A172 (cell line): ENCODE measurements at regions not wholly inside any gene's neighbourhood (a gene's known extent, or its start where the extent isn't known, plus 50 kb on each side); places are given as distances from the start of the nearest gene placed in this dataset.
A peak's percentile ranks its signal among the peaks of the same experiment; 100 is the strongest.
"Not testable (repeated sequence)": the region's sequence is repeated elsewhere in the genome, so short reads cannot be mapped to it uniquely, and the experiment has no call there.

Experiments
- DNase-seq: peaks from one replicate; pipeline ENCODE4 v3.0.0-alpha.2; 2015; ENCODE audit warnings: low spot score

DNA sequence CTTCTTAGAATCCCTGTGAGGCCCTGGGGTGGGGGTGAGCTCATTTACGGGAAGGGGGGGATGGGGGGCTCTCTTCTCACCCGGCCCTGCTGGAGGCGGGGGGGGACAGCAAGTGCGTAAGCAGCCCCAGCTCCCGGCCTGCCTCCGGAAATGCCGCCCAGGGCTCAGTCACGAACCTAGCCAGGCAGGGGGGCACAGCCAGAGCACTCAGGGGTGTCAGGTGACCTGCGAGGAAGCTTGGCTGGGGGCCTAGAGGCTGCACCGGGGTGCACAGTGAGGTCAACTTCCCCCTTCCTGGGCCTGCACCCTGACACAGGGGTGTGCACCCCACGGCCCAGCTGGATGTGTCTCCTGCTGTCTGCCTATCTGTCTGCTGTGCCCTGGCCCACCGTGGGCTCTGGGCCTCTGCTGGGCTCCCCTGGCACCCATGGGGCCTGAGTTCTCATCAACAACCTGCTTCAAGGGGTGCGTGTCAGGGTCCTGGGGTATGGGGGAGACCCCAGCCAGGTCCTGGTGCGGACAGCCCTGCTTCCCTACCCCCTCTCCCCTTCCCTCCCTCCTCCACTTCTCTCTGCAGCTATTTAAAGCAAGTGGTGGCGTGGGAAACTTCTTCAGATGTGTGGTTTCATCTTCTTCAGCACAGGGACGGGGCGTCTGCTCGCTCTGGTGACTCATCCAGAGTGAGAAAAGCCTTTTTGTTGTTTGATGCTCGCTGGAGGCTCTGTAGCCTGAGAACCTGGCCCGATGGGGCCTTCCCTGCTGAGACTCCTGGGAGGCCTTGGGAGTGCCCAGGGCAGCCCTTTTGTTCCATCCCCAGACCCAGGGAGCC is 92.5 kb upstream of the RUNX3 start:
- DNase-seq = peak; percentile 95

DNA sequence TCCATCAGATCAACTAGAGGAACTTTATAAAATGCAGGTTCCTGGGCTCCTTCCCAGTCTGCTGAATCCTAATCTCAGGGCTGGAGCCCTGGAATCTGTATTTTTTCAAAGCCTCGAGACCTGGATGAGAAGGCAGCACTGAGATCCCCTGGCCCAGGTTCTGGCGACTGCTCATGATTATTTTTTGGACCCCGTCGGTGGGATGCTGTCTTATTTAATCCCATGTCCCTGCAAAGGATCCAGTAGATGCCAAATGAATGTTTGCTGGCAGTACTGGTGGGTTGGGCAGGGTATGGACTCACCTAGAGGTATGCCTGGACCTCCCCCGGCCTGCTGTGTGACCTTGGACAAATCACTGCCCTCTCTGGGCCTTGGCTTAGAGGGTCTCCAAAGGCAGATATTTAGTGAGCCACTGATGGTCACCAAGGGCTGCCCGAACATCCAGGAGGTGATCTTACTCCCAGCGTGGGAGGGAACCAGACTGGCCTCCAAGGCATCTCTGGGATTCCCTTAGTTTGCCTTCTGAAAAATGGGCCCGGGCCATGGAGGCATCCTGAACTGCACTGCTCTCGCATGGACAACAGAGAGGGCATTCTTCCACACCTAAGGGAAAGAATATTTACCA is 91.6 kb upstream of the RUNX3 start:
- no peak for DNase-seq

DNA sequence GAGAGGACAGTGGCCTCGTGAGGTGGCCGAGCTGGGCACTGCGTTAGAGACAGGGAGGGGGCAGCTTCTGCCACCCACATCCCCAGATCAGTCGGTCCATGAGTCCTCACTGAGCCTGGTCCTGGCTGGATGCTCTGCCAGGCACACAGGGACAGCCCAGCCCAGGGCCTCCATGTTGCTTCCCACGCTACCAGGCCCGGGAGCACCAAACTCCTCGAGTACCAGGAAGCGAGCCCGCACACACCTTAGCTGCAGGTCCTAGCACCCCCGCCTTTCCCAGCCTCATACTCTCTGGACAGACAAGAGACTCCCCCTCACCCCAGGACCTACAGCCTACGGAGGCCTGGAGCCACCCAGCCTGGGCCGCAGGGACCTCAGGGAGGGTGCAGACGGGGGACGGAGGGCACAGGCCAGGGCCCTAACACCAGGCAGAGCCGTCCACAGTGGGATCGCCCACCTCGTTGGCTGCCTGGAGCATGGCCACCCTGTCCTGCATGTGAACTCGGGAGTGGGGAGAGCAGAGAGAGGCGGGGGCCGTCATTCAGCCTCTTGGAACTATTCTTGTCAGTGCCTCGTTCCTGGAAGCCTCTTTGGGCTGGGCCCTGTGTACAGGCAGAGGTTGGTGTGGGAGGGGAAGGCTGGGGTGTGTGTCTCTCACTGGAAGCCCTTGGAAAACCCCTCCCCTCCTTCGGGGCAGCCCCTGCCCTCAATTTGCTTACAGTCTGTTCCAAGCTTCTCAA is 90.9 kb upstream of the RUNX3 start:
- no peak for DNase-seq

DNA sequence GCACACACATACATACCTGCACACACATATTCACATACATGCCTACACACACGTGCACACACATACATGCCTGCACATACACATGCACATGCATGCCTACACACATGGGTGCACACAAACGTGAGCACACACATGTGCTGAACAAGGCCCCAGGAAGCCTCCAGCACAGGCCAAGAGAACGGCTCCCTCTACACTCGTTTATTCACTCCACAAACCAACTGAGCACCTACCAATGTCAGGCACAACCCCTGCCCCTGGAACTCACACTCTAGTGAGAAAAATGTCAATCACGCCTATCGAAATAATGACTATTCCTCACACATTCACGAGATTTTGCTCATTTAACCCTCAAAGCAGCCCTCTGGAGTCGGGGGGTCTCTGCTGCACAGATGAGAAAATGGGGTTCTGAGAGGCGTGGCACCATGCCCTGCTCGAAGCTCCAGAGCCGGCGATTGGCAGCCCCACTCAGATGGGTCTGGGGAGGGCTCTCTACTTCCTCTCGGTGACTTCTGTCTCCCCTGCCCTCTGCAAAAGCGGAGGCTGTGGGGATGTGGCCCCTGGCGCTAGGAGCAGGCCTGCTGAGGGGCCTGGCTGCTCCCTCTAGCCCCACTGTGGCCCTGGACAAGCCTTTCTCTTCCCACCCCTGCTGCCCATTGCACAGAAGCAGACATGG is 90.2 kb upstream of the RUNX3 start:
- DNase-seq = no peak

DNA sequence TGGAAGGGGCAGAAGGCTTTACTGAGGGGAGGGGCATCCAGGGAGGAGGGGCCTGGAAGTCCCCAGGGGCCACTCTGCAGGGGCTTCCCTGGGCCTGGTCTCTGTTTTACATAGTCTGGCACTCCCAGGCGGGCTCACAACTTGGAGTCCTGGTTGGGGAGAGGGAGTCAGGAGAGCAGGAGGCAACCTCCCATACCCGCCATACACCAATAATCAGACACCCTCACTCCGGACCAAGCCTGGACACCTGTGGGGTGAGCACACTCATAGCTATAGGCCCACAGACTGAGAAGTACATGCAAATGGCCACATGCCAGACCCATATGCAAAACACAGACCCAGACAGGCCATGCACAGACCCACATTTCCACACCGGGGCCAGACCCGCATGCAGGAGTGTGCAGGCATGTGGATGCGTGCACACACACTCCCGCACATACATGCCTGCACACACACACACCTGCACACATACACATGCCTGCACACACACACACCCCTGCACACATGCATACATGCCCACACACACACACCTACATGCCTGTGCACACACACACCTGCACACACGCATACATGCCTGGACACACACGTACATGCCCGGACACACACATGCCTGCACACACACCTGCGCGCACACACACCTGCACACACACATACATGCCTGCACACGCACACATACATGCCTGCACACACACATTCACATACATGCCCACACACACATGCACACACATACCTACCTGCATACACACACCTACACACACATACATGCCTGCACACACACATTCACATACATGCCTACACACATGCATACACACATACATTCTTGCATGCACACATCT is 89.5 kb upstream of the RUNX3 start:
- DNase-seq = no peak

DNA sequence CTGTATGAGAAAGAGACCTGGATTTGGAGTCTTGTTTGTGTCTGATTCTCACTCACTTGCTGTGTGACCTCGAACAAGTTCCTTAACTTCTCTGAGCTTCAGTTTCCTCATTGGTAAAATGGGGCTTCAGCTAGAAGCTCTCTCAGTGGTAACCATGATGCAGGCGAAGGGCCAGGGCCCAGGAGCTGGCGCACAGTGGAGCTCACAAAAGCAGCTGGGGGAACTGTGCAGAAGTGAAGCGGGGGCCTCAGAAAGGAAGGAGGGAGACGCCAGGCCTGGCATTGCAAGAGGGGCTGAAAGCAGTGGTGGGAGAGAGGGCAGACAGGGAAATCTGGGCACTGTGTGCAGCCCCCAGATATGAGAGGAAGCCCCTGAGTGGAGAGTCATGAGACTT is 88.9 kb upstream of the RUNX3 start:
- DNase-seq = no peak

DNA sequence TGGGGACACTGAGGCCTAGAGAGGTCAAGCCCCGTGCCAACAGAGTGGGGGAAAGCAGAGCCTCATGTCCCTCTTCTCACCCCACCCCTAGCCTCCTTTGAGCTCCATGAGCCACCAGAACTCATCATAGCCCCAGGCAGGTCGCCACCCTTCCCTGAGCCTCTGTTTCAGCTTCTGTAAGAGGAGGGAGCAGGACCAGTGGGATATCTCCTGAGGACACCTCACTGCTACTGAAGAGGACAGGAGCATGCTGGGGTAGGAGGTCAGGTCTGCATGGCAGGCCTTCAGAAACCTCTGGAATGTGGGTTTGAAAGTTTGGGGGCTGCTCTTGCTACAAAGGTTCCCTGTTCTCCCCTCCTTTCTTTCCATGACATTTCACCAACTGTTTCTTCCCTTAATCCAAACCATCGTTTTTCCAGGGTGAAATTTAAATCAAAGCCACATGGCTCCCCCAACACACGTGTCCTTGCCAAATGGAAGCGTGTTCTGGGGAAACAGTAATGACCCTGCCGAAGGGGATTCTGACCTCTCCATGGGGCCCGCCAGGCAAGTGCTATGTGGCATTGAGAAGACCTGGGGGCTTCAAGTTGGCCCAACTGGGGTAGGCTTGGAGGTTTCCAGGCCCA is 88.1 kb upstream of the RUNX3 start:
- no peak for DNase-seq

DNA sequence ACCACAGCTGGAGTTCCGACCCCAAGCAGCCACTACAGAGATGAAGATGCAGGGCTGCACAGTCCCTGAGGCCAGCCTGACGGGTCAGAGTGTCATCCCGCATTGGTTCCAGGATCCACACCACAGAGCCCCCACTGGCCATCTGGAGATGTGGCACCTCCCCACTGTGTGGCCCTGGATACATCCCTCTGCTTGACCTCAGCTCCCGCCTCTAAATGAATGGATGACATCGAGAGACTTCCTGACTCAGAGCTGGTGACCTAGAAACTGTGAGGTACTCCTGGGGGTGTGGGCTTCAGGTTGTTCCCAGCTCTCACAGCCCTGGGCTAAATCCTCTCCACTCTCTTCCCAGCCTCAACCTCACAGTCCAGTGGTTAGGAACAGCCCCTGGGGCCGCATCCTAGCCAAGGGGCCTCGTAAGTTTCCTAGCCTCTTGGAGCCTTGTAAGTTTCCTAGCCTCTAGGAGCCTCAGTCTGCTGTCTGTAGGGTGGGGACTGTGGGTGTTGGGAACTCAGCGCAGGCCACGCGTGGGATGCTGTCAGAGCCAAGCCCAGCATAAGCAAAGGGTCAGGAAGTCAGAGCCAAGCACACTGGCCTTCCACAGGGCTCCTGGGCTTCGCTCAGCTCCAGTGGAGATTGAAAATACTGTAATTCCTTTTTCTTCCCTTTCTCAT is 87.5 kb upstream of the RUNX3 start:
- peak; percentile 50 for DNase-seq

DNA sequence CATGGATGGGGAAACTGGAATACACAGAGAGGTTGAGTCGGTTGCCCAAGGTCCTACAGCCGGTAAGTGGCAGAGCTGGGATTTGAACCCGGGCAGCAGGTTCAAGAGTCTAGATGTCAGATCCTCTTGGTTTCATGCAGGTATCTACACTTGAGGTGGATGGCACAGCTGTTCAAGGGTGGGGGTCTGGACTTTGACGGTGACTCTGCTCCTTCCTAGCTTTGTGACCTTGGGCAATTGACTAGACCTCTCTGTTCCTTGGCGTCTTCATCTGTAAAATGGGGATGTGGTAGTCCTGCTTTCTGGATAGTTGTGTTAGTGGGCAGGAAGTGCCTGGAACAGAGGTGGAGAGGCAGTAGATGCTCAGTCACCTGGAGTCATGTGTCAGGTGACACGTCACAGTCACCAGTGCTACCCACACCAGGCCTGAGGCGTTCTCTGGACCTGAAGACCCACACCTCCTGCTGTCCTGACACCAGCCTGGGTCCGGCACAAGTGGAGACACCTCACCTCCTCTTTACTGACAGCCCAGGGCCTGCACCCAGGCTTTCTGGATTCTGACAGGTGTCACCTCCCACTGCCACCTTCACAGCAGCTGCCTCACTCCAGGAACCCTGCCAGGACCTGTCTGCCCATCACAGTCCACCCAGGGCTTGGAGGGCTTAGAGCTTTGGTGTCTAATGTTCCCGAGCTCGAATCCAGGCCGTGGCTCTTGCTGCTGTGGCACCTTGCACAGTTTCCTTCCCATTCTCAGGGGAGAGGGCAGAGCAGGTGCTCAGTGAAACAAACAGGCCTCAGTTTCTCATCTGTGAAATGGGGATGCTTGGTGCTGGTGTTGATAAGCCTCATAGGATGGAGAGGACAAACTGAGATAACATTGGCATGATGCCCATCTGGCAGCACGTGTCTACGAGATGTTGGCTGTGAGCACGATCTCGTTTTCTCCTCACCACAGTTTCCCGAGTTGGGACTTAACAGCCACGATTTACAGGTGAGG is 83.2 kb upstream of the RUNX3 start:
- DNase-seq = no peak

DNA sequence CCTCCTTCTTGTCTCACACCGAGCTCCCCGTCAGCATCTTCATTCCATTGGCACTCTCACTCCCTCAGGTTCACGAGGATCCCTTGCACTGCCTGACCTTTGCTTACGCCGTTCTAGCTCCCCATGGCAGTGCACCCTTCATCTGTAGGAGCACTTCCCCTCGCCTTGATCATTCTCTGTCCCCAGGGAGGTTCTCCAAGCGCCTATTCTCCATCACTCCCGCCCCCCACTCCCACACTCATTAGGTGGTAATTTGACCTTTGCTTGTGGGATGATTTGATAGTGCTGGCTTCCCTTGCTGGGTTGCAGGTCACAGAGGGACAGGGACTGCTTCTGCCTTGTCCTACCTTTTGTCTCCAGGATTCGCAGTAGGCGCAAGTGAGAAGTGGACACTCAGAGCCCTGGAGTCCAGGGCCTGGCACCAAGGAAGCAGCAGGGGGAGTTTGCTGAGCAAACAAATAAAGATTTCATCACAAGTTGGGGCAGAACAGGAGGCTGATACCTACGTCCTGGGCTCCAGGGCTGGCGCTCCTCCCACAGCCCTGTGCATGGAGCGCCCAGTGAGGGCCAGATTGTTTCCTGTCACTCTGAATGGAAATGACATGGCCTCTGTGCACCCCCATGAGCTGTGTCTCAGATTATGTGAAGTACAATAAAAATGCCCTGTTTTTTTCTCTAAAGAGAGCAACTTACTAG is 82.0 kb upstream of the RUNX3 start:
- no peak for DNase-seq

DNA sequence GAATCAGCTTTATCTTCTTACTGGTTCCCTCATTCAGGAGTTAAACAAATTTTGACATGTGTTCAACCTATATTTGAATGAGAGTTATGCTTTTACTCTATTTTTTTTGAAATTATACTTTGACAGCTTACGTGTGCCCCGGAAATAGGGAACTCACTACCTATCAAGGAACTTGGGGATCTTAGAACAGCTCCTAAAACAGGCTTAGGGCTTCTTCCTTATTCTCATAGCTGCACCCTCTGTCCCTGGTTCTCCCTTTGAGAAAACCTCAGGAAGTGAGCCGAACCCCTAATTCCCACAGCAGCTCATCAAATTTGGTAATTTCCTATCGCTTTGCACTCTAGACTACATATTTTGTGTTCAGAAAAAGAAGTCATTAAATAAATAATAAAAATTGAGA is 81.2 kb upstream of the RUNX3 start:
- no peak for DNase-seq

DNA sequence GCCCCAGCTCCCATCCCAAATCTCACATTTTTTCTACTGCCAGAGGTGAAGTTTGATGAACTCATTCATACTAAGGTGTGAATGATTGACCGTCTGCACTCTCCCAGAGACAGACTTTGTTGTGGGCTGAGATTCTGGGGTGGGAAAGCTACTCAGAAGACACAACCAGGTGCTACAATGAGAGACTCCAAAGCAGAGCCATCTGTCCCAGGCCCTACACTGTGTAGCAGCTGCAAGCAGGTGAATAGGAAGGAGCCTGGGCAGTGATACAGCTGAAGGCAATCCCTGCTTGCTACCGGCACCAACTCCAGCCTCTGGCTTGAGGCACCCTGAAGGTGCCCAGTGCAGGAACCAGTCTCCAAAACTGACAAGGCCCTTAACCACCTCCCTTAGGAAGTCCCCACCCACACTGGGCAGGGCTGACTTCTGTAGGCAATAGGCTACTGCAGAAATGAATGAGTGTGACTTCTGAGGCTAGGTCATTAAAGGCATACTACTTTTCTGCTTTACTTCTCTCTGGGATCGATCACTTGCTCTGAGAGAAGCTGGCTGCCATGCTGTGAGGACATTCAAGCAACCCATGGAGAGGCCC is 79.7 kb upstream of the RUNX3 start:
- DNase-seq = no peak

DNA sequence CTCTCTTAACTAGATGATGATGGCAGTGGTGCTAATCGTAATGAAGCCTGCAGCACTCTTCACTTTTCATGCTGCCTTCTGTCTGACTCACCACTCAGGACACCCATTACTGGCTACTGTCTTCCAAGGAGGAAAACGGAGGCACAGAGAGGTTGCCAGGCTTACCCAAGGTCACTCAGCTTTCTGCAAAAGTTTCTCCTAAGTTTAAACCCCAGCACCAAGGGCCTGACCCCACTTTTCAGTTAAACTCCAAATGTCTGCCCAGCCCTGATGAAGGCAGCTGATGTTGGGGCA is 78.1 kb upstream of the RUNX3 start:
- DNase-seq = no peak

DNA sequence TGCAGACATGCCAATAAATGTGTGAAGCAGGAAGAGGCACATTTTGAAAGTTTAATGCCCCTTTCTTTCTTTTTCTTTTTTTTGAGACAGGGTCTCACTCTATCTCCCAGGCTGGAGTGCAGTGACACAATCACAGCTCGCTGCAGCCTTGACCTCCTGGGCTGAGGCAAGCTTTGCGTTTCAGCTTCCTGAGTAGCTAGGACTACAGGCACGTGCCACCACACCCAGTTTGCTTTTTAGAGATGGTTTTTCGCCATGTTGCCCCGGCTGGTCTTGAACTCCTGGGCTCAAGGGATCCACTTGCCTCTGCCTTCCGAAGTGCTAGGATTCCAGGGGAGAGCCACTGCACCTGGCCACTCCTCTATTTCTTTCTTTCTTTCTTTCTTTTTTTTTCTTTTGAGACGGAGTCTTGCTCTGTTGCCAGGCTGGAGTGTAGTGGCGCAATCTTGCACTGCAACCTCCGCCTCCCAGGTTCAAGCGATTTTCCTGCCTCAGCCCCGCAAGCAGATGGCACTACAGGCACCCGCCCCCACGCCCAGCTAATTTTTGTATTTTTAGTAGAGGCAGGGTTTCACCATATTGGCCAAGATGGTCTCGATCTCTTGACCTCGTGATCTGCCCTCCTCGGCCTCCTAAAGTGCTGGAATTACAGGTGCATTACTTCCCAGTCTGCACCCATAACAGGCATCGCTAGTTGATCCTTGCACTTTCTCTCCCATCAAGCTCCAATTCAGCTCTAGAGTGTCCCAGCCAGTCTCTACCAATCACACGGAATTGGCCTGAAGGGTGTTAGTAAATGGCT is 77.5 kb upstream of the RUNX3 start:
- not testable (repeated sequence) for DNase-seq

DNA sequence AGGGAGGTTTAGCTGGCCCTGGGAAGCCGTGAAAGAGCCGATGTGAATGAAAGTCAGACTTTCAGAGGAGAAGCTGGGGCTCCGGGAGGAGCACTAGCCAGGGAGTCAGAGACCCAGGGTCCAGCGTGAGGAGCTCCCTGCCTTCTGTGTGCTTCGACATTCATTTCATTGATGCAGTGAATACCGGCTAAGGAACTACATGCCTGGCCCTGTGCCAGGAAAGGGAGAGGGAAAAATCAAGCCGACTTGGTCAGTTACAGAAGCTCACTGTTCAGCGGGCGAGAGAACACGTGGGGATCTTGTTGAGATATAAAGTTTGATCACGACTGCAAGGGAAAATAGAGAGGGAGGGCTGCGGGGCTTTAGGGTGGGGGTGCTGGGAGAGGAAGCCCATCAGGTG is 76.7 kb upstream of the RUNX3 start:
- no peak for DNase-seq

DNA sequence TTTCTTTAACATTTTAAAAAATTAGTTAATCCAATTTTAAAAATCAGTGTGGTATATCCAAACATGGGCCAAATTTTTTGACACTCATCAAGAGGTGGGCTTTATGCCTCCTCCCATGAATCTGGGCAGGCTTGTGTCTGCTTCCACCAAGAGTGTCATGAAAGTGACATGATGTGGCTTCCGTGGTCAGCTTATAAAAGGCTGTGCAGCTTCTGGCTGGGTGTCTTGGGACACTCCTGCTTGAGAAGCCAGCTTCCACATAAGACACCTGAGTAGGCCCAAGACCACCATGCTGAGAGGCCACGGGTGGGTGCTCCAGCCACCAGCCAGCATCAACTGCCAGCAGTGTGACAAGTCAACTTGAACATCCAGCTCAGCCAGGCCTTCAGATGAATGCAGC is 74.3 kb upstream of the RUNX3 start:
- no peak for DNase-seq

DNA sequence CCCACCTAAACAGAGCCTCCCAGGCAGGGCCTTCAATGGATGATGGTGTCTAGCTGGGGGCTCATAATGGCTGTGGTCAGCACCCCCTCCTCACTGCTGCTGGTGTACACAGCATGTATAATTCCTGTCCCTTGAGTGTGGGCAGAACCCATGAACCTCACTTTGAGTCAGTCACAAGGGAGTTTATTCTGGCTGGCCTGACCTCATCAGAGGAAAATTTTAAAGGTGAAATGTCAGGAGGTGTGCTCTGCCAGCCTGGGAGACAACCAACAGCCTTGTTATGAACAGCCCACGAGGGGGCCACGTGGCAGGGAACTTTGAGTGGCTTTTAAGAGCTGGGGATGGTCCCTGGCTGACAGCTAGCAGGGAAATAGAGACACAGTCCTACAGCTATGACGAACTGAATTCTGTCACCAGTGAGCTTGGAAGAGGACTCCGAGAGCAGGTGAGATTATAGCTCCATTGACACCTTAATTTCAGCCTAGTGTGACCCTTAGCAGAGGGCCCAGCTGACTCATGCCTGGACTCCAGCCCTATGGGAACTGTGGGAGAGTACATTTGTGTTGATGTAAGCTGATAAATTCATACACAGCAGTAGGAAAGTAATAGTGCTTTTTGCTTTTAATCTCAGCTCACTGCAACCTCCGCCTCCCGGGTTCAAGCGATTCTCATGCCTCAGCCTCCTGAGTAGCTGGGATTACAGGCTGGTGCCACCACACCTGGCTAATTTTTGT is 73.5 kb upstream of the RUNX3 start:
- no peak for DNase-seq
